HepG2 (cell line): ENCODE measurements at regions not wholly inside any gene's neighbourhood (a gene's known extent, or its start where the extent isn't known, plus 50 kb on each side); places are given as distances from the start of the nearest gene placed in this dataset.

Experiments
- ZNF749 ChIP-seq: sonication (generic); formaldehyde crosslinking; IDR thresholded peaks from 2 replicates; pipeline ENCODE4 v1.8.0; 2022; ENCODE audit warnings: mild to moderate bottlenecking, missing genetic modification reagents, moderate library complexity, borderline replicate concordance
- TF ChIP-seq, protein P1 (sequence below): IDR thresholded peaks from 2 replicates; pipeline ENCODE4 v1.6.1; 2016
- TF ChIP-seq, protein P2 (sequence below): sonication (generic); formaldehyde crosslinking; IDR thresholded peaks from 2 replicates; pipeline ENCODE4 v1.5.0; 2020; ENCODE audit warnings: mild to moderate bottlenecking, missing genetic modification reagents, moderate library complexity

DNA sequence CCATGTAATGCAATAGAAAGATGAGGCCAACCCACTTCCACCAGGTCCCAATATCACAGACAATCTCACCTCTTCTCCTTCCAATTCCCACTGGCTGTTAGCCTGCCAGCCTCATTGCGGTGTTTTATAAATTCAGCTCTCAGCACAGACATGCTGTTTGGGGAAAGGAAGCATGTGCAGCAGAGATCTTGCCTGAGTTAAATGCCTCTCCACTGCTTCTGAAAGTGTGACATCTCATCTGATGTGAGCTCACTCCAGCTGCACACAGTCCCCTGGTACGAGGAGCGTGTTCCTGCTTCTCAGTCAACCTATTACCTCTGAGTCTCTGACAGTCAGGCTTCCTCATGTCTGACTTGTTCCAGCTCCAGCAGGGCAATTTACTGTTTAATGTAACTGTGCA, 122.7 kb upstream of the GUCY1A2 start:
- no peak for TF ChIP-seq ZNF749
- TF ChIP-seq, protein P1, sequence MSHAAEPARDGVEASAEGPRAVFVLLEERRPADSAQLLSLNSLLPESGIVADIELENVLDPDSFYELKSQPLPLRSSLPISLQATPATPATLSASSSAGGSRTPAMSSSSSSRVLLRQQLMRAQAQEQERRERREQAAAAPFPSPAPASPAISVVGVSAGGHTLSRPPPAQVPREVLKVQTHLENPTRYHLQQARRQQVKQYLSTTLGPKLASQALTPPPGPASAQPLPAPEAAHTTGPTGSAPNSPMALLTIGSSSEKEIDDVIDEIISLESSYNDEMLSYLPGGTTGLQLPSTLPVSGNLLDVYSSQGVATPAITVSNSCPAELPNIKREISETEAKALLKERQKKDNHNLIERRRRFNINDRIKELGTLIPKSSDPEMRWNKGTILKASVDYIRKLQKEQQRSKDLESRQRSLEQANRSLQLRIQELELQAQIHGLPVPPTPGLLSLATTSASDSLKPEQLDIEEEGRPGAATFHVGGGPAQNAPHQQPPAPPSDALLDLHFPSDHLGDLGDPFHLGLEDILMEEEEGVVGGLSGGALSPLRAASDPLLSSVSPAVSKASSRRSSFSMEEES (CRISPR knock-in tag), result no peak
- TF ChIP-seq, protein P2, sequence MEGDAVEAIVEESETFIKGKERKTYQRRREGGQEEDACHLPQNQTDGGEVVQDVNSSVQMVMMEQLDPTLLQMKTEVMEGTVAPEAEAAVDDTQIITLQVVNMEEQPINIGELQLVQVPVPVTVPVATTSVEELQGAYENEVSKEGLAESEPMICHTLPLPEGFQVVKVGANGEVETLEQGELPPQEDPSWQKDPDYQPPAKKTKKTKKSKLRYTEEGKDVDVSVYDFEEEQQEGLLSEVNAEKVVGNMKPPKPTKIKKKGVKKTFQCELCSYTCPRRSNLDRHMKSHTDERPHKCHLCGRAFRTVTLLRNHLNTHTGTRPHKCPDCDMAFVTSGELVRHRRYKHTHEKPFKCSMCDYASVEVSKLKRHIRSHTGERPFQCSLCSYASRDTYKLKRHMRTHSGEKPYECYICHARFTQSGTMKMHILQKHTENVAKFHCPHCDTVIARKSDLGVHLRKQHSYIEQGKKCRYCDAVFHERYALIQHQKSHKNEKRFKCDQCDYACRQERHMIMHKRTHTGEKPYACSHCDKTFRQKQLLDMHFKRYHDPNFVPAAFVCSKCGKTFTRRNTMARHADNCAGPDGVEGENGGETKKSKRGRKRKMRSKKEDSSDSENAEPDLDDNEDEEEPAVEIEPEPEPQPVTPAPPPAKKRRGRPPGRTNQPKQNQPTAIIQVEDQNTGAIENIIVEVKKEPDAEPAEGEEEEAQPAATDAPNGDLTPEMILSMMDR (CRISPR knock-in tag), result no peak
